ENCODE measurements at regions not wholly inside any gene's neighbourhood (a gene's known extent, or its start where the extent isn't known, plus 50 kb on each side); places are given as distances from the start of the nearest gene placed in this dataset.

GRCh38 chr21:18521204-18521603 lies 117.6 kb upstream of the TMPRSS15 start:
- DNase-seq (ENCODE audit: low read depth), result no peak
- TF ChIP-seq CTCF (IDR thresholded peaks at IDR 0.05; ENCODE audit: control insufficient read depth, insufficient read depth, low read depth, low read length, missing control alignments), result no peak
- H3K4me3 ChIP-seq (ENCODE audit: control insufficient read depth, low read depth, low read length), result no peak overlapping the region

DNA sequence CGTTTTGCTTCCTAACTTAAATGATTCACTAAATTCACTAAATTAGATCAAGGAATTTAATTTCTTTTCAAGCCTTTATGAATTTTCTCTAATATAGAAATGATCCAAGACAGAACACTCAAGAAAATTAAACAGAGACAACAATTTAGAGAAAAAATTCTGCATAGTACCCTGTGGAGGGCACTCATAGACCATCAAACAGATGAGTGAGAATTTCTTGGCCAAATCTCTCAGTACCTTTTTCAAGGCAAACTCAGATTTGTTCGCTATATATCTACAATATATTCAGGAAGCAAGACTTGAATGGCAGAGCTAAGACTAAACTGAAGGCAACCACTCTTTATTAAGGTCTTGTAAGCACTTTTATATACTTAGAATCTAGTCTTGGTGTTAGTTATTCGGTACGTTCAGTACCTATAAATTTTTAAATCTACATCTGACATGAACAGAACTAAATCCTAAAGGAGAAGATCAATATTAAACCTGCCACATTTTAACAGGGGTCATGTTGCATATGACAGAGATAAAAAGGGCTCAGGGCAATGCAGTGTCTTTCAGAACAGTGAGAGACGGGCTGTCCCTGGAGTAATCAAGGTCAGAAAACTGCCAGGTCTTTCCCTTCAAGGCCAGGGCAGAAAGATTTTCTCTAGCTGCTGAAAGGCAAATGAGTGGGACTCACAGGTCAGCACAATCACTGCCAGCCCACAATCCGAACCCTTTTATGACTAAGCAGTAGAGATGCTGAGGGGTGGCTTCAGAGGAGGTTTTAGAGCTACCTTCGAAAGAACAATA lies 118.8 kb upstream of the TMPRSS15 start:
- no peak for TF ChIP-seq CTCF (IDR thresholded peaks at IDR 0.05; ENCODE audit: control insufficient read depth, insufficient read depth, low read depth, low read length, missing control alignments)
- H3K4me3 ChIP-seq (ENCODE audit: control insufficient read depth, low read depth, low read length), result no peak overlapping the region
- no peak for DNase-seq (ENCODE audit: low read depth)

DNA sequence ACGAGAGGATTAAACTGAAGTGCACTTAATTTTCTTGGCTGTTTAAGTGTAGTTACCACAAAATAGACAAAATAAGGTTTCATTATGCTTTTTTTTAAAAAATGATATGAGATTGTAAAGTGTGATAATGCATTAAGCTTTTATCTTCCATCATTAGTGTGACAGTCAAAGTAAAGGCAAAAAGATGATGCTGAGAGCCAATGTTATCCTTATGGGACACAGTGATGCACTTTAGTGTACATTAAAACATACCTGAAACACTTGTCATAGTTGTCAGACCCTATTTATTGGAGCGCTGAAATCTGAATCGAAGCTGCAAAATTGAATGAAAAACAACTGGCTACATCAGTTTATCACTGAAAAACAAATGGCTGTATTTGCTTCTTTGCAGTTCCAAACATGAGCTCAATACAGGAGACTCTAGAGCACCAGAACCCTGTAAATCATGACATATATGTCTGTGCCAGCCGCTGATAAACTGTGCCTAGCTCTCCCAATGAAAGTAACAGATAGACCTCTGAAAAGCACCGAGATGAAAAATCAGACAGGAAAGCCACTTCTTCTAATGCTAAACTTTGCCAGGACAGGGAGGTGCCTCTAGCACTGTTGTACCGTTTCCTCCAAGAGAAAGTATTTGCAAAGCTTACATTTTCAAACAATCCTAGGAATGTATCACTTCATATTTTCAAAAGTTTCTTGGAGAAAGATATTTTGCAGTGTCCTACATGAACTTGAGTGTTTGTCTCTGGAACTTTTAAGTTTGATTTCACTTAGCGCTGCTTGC lies 120.7 kb upstream of the TMPRSS15 start:
- no peak for DNase-seq (ENCODE audit: low read depth)
- H3K4me3 ChIP-seq (ENCODE audit: control insufficient read depth, low read depth, low read length), result no peak overlapping the region
- no peak for TF ChIP-seq CTCF (IDR thresholded peaks at IDR 0.05; ENCODE audit: control insufficient read depth, insufficient read depth, low read depth, low read length, missing control alignments)

GRCh38 chr21:18529254-18529653 lies 125.7 kb upstream of the TMPRSS15 start:
- H3K4me3 ChIP-seq (ENCODE audit: control insufficient read depth, low read depth, low read length), result no peak overlapping the region
- TF ChIP-seq CTCF (IDR thresholded peaks at IDR 0.05; ENCODE audit: control insufficient read depth, insufficient read depth, low read depth, low read length, missing control alignments), result no peak
- DNase-seq (ENCODE audit: low read depth), result no peak

DNA sequence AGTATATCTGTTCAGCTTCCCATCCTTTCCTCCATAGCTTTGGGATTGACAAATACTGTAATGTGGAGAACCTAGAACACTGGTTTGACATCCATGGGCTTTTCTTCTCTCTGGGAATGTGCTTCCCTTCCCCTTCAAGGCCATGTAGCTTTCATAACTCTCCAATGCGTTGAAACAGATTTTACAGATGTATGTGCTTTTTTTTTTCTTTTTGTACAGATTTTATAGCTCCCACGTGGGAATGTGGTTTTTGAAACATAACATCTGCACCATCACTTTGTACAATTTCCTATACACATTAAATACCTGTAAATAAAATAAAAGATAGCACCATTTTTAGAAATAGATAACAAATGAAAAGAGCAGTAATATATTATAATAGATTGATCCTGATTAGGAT lies 138.5 kb upstream of the TMPRSS15 start:
- TF ChIP-seq CTCF (IDR thresholded peaks at IDR 0.05; ENCODE audit: control insufficient read depth, insufficient read depth, low read depth, low read length, missing control alignments), result no peak
- H3K4me3 ChIP-seq (ENCODE audit: control insufficient read depth, low read depth, low read length), result no peak overlapping the region
- DNase-seq (ENCODE audit: low read depth), result no peak

DNA sequence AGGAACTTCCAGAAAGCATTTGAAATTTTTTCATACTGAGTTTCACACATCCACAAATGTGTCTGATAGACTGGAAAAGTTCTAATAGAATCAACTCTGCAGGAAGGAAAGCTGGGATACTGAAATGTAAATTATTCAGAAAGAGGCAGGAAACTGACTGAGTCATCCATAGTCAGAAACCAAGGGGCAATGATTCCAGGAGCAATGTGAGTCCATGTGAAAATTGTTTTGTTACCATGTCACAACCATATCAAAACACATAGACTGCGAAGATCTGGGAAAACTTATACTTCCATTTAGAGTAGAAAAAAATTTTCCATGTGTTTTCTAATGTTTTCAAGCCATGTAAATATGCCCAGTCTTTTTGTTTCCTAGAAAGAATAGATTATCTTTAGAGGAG lies 142.3 kb upstream of the TMPRSS15 start:
- DNase-seq (ENCODE audit: low read depth), result no peak
- H3K4me3 ChIP-seq (ENCODE audit: control insufficient read depth, low read depth, low read length), result no peak overlapping the region
- no peak for TF ChIP-seq CTCF (IDR thresholded peaks at IDR 0.05; ENCODE audit: control insufficient read depth, insufficient read depth, low read depth, low read length, missing control alignments)
